K562 (cell line): ENCODE measurements at regions not wholly inside any gene's neighbourhood (a gene's known extent, or its start where the extent isn't known, plus 50 kb on each side); places are given as distances from the start of the nearest gene placed in this dataset.

Source experiments
- SRSF7 ChIP-seq: fragments of 200-400 bp; formaldehyde crosslinking; optimal IDR thresholded peaks from 2 replicates; pipeline ENCODE3; 2017; ENCODE audit warnings: mild to moderate bottlenecking, low read depth, low read length
- ZBED1 ChIP-seq: IDR thresholded peaks from 2 replicates; pipeline ENCODE4 v1.6.1; 2014
- ZNF184 ChIP-seq: sonication (generic); formaldehyde crosslinking; IDR thresholded peaks from 2 replicates; pipeline ENCODE4 v1.5.0; 2020; ENCODE audit warnings: missing genetic modification reagents
- TF ChIP-seq, protein P1 (sequence below): fragments of 200-800 bp; sonication (Bioruptor generic); IDR thresholded peaks from 2 replicates; pipeline ENCODE4 v1.6.1; 2016; ENCODE audit warnings: missing genetic modification characterization, missing compliant biosample characterization

DNA sequence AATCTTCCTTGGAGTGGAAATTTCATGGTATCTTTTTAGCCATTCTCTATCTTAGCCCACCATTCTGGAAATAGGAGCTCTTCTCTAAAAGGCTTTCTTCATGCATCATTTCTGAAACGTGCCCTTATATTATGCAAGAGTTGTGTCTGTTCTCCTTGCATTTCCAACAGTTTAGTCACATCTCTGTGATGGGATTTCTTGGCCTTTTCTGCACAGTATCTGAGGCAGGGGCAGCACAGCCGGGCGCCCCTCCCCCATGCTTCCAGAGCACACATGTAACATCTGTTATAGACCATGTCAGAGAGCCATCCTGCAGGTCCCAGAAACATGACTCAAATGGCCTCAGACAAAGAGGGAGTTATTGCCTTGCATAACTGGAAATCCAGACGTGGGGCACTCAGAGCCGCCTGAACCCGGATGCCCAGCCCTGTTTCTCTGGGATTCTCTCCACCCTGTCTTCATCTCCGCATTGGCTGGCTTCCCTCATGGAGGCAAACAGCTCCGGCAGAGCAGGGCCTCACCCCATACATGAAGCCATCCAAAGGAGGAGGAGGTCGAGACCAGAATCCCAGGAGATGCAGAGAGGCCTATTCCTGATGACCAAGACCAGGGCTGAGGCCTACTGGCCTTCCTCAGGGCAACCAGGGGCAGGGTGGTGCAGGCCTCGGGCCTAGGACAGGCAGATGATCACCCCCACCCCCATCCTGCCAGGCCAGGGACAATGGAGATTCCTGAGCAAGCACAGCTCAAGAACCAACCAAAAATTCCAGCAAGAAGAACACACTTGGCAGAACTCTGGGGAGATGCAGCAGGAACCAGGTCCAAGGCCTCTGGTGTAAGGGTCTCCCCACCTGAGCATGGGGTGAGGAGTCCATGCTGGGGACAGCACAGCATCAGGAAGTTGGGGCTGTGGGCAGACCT, 61.3 kb downstream of the IGLL5 start (continued):
- TF ChIP-seq, protein P1, sequence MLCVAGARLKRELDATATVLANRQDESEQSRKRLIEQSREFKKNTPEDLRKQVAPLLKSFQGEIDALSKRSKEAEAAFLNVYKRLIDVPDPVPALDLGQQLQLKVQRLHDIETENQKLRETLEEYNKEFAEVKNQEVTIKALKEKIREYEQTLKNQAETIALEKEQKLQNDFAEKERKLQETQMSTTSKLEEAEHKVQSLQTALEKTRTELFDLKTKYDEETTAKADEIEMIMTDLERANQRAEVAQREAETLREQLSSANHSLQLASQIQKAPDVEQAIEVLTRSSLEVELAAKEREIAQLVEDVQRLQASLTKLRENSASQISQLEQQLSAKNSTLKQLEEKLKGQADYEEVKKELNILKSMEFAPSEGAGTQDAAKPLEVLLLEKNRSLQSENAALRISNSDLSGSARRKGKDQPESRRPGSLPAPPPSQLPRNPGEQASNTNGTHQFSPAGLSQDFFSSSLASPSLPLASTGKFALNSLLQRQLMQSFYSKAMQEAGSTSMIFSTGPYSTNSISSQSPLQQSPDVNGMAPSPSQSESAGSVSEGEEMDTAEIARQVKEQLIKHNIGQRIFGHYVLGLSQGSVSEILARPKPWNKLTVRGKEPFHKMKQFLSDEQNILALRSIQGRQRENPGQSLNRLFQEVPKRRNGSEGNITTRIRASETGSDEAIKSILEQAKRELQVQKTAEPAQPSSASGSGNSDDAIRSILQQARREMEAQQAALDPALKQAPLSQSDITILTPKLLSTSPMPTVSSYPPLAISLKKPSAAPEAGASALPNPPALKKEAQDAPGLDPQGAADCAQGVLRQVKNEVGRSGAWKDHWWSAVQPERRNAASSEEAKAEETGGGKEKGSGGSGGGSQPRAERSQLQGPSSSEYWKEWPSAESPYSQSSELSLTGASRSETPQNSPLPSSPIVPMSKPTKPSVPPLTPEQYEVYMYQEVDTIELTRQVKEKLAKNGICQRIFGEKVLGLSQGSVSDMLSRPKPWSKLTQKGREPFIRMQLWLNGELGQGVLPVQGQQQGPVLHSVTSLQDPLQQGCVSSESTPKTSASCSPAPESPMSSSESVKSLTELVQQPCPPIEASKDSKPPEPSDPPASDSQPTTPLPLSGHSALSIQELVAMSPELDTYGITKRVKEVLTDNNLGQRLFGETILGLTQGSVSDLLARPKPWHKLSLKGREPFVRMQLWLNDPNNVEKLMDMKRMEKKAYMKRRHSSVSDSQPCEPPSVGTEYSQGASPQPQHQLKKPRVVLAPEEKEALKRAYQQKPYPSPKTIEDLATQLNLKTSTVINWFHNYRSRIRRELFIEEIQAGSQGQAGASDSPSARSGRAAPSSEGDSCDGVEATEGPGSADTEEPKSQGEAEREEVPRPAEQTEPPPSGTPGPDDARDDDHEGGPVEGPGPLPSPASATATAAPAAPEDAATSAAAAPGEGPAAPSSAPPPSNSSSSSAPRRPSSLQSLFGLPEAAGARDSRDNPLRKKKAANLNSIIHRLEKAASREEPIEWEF (CRISPR knock-in tag): no peak
- no peak for TF ChIP-seq SRSF7
- TF ChIP-seq ZNF184: peak; percentile 76; the same call in 1 of the 2 replicates
- TF ChIP-seq ZBED1: no peak
